K562 (cell line): ENCODE measurements at regions not wholly inside any gene's neighbourhood (a gene's known extent, or its start where the extent isn't known, plus 50 kb on each side); places are given as distances from the start of the nearest gene placed in this dataset.

Source experiments
- ATAC-seq: fragments of 200-7000 bp; cut with Tn5 transposase; 3 replicates; pipeline ENCODE4 v1.9.1; 2020; ENCODE audit warnings: moderate library complexity
- BruUV-seq: library from RNA; stranded (reverse); fragments of 400-500 nt; replicated peaks from 2 replicates; lab custom pipeline; 2021; lab: Mats Ljungman, UMichigan
- CTCF ChIA-PET: fragments of 300-600 bp; formaldehyde crosslinking; extraction: SDS; loops from one replicate; lab custom pipeline; 2021; ENCODE audit warnings: low intra/inter-chr PET ratio; lab: Yijun Ruan, JAX
- POLR2A ChIA-PET: fragments of 300-600, 350-650 bp; sonication (Branson Sonifier 250); formaldehyde crosslinking; extraction: SDS; loops from one replicate; lab custom pipeline; 2021; ENCODE audit warnings: antibody characterized with exemption, inconsistent platforms; lab: Yijun Ruan, JAX
- DNase-seq, 4 experiments: peaks; one replicate each; pipeline versions ENCODE4 v3.0.0 to v3.0.0-alpha.2; 2011 to 2018; ENCODE audit warnings: low spot score in 3 of 4, mixed read lengths in 3 of 4; ENCODE audit errors: extremely low read depth in 1 of 4
- FAIRE-seq: peaks from 2 replicates; lab custom pipeline; 2011; peaks lifted over from hg19 to GRCh38; lab: Jason Lieb, UNC
- H2AFZ ChIP-seq: 2 replicates; pipeline ENCODE4 v1.6.0; 2011; ENCODE audit warnings: low read depth, low read length, control low read depth, inconsistent platforms
- H3K27ac ChIP-seq: fragments of 200-600 bp; 3 replicates; pipeline ENCODE4 v1.8.0; 2011; ENCODE audit warnings: low read depth, mild to moderate bottlenecking, control low read depth, inconsistent platforms, low read length, moderate library complexity, mixed read lengths; ENCODE audit errors: extremely low read depth
- H3K27me3 ChIP-seq, 2 experiments: fragments of 300-600 bp in 1 of 2; 2 replicates in 1 of 2; 3 replicates in 1 of 2; pipeline versions ENCODE4 v1.6.0 to v1.8.0; 2011; ENCODE audit warnings: inconsistent platforms in 2 of 2, low read length in 2 of 2, mild to moderate bottlenecking in 1 of 2, mixed read lengths in 1 of 2, moderate library complexity in 1 of 2; ENCODE audit not compliant: control insufficient read depth in 2 of 2, insufficient read depth in 2 of 2
- H3K36me3 ChIP-seq: fragments of 300-600 bp; 3 replicates; pipeline ENCODE4 v1.8.0; 2011; ENCODE audit warnings: mild to moderate bottlenecking, low read length, inconsistent platforms; ENCODE audit not compliant: control insufficient read depth, insufficient read depth
- H3K4me1 ChIP-seq, 2 experiments: fragments of 200-600 bp in 1 of 2; replicated peaks in 1 of 2; 2 replicates in 1 of 2; 3 replicates in 1 of 2; pipeline versions ENCODE4 v1.5.1 to v1.8.0; 2011; ENCODE audit warnings: inconsistent platforms in 2 of 2, low read length in 2 of 2, mild to moderate bottlenecking in 1 of 2, mixed read lengths in 1 of 2, moderate library complexity in 1 of 2; ENCODE audit not compliant: control insufficient read depth in 2 of 2, insufficient read depth in 2 of 2
- H3K4me2 ChIP-seq: 2 replicates; pipeline ENCODE4 v1.6.1; 2011; ENCODE audit warnings: low read length, control low read depth, inconsistent platforms, mixed read lengths; ENCODE audit not compliant: insufficient read depth
- H3K4me3 ChIP-seq: fragments of 200-600 bp; sonication (generic), shearing (Covaris generic); 2 replicates; pipeline ENCODE4 v1.5.1; 2016; ENCODE audit warnings: control low read depth, inconsistent platforms
- H3K79me2 ChIP-seq: fragments of 200-600 bp; 3 replicates; pipeline ENCODE4 v1.8.0; 2011; ENCODE audit warnings: low read length, inconsistent platforms; ENCODE audit not compliant: control insufficient read depth, insufficient read depth
- H3K9ac ChIP-seq, 2 experiments: 2 replicates each; pipeline versions ENCODE4 v1.6.0 to v1.6.1; 2011; ENCODE audit warnings: low read depth in 2 of 2, low read length in 2 of 2, control low read depth in 1 of 2, inconsistent platforms in 1 of 2, mild to moderate bottlenecking in 1 of 2, mixed read lengths in 1 of 2; ENCODE audit not compliant: insufficient read depth in 1 of 2
- H3K9me1 ChIP-seq: one replicate; pipeline ENCODE4 v1.6.0; 2011; ENCODE audit warnings: inconsistent platforms, mild to moderate bottlenecking, low read length, moderate library complexity; ENCODE audit not compliant: control insufficient read depth, insufficient read depth
- H3K9me3 ChIP-seq: replicated peaks from 2 replicates; pipeline ENCODE4 v1.5.1; 2011; ENCODE audit warnings: low read depth, low read length, inconsistent platforms; ENCODE audit not compliant: control insufficient read depth, insufficient read depth
- H4K20me1 ChIP-seq: replicated peaks from 2 replicates; pipeline ENCODE4 v1.6.1; 2011; ENCODE audit warnings: low read length, inconsistent platforms, mixed read lengths; ENCODE audit not compliant: control insufficient read depth, insufficient read depth
- BRD4 ChIP-seq: fragments of 200-600 bp; sonication (generic); IDR thresholded peaks from 2 replicates; pipeline ENCODE4 v1.6.1; 2017; ENCODE audit warnings: inconsistent platforms
- CC2D1A ChIP-seq: fragments of 450-650 bp; IDR thresholded peaks from 2 replicates; pipeline ENCODE4 v1.6.1; 2017; ENCODE audit warnings: mild to moderate bottlenecking
- GABPB1 ChIP-seq: sonication (generic); formaldehyde crosslinking; IDR thresholded peaks from 2 replicates; pipeline ENCODE4 v1.8.0; 2022; ENCODE audit warnings: mild to moderate bottlenecking, missing genetic modification reagents
- MCM3 ChIP-seq: fragments of 450-650 bp; IDR thresholded peaks from 2 replicates; pipeline ENCODE4 v1.6.1; 2016
- MTA3 ChIP-seq: fragments of 450-650 bp; formaldehyde crosslinking; IDR thresholded peaks from 2 replicates; pipeline ENCODE4 v1.6.1; 2017; ENCODE audit warnings: mild to moderate bottlenecking, borderline replicate concordance
- NR4A1 ChIP-seq, 2 experiments: fragments of 250-450 bp in 1 of 2; fragments of 450-650 bp in 1 of 2; sonication (Bioruptor Pico) in 1 of 2; IDR thresholded peaks; 2 replicates each; pipeline versions ENCODE4 v1.4.0 to v1.6.1; 2016 to 2020; ENCODE audit warnings: mild to moderate bottlenecking in 2 of 2, missing compliant biosample characterization in 1 of 2, missing genetic modification characterization in 1 of 2, moderate library complexity in 1 of 2
- OTX1 ChIP-seq: fragments of 450-650 bp; formaldehyde crosslinking; IDR thresholded peaks from 2 replicates; pipeline ENCODE4 v1.4.0; 2022; ENCODE audit warnings: mild to moderate bottlenecking
- POLR2AphosphoS2 ChIP-seq: IDR thresholded peaks from 2 replicates; pipeline ENCODE4 v1.6.1; 2012; ENCODE audit warnings: low read length, improper control_type of control experiment
- POLR3A ChIP-seq: IDR thresholded peaks from 2 replicates; pipeline ENCODE4 v1.6.1; 2011; ENCODE audit warnings: borderline replicate concordance, mild to moderate bottlenecking, moderate library complexity; ENCODE audit not compliant: insufficient read length, insufficient read depth; ENCODE audit errors: extremely low read depth
- XRCC5 ChIP-seq: fragments of 200-400 bp; formaldehyde crosslinking; IDR thresholded peaks from 2 replicates; pipeline ENCODE4 v1.6.1; 2017; ENCODE audit warnings: low read depth, mild to moderate bottlenecking, low read length
- YBX1 ChIP-seq: fragments of 450-650 bp; IDR thresholded peaks from 2 replicates; pipeline ENCODE4 v1.7.1; 2016; ENCODE audit warnings: mild to moderate bottlenecking
- ZZZ3 ChIP-seq: fragments of 450-650 bp; IDR thresholded peaks from 2 replicates; pipeline ENCODE4 v1.6.1; 2016; ENCODE audit warnings: antibody characterized with exemption, mild to moderate bottlenecking, moderate library complexity
- WGBS: fragments of 100-300 bp; shearing (Covaris generic); methylation state at CpG from one replicate; pipeline ENCODE4 v1.1.6; 2016; ENCODE audit warnings: low coverage, mixed read lengths; ENCODE audit not compliant: insufficient coverage; ENCODE audit errors: missing lambda C conversion rate; 5-methylcytosine and 5-hydroxymethylcytosine counted together
- in situ Hi-C: fragments of 300-500 bp; cut with MboI; formaldehyde crosslinking; loops from 4 replicates; pipeline ENCODE4 v1.15.0; 2018; ENCODE audit warnings: inconsistent platforms, mixed read lengths
- intact Hi-C: fragments of 100-400 bp; cut with micrococcal nuclease; formaldehyde crosslinking; loops from 2 replicates; pipeline ENCODE4 v1.14.2; 2022

DNA sequence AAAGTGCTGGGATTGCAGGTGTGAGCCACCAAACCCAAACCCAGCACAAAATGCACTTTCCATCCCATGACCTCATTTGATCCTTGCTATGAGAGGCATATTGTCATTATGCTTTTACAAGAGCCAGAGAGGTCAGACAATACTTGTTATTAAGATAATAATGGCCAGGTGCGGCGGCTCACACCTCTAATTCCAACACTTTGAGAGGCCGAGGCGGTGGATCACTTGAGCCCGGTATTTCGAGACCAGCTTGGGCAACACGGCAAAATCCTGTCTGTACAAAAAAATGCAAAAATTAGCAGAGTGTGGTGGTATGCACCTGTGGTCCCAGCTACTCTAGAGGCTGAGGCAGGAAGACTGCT lies 55.9 kb upstream of the IL17B start:
- H2AFZ ChIP-seq, result no peak overlapping the region
- H3K9me3 ChIP-seq, result no peaks in the 10 kb centered on the region
- peaks cover 8 to 29% of the 10 kb centered on the region in 2 experiments for H3K4me1 ChIP-seq
- WGBS, result 68% methylated on average over 7 of the region's 7 CpGs
- no peaks in the 10 kb centered on the region for H3K27me3 ChIP-seq
- no peak for ATAC-seq
- CTCF ChIA-PET, result interaction anchor here (0.6 to 2.9 kb wide), 7 partner anchors 50 to 184 kb away, joined by 3 to 15 read pairs (median 8); no protein-coding TSS in a partner anchor
- no peaks in the 10 kb centered on the region for H4K20me1 ChIP-seq
- H3K36me3 ChIP-seq, result no peaks in the 10 kb centered on the region
- in situ Hi-C loops, result no loop called here
- intact Hi-C loops, result no loop called here
- no peak for FAIRE-seq
- H3K27ac ChIP-seq, result no peak overlapping the region
- peaks cover 3% of the 10 kb centered on the region; the same call in 2 of the 3 replicates for H3K79me2 ChIP-seq
- no TSS peak for BruUV-seq
- H3K9me1 ChIP-seq, result no peaks in the 10 kb centered on the region
- no peak for TF ChIP-seq GABPB1
- no peak for TF ChIP-seq MTA3
- no peak for TF ChIP-seq YBX1
- TF ChIP-seq, all 486 proteins: peak for 0
- no peak for DNase-seq
- Histone ChIP-seq H3K4me2 (no peak overlapping the region), H3K9ac (no peak overlapping the region), H3K4me3 (no peak overlapping the region)
- POLR2A ChIA-PET, result interaction anchor here (0.5 kb wide), 1 partner anchor 129 kb away, joined by 3 read pairs; no protein-coding TSS in a partner anchor

DNA sequence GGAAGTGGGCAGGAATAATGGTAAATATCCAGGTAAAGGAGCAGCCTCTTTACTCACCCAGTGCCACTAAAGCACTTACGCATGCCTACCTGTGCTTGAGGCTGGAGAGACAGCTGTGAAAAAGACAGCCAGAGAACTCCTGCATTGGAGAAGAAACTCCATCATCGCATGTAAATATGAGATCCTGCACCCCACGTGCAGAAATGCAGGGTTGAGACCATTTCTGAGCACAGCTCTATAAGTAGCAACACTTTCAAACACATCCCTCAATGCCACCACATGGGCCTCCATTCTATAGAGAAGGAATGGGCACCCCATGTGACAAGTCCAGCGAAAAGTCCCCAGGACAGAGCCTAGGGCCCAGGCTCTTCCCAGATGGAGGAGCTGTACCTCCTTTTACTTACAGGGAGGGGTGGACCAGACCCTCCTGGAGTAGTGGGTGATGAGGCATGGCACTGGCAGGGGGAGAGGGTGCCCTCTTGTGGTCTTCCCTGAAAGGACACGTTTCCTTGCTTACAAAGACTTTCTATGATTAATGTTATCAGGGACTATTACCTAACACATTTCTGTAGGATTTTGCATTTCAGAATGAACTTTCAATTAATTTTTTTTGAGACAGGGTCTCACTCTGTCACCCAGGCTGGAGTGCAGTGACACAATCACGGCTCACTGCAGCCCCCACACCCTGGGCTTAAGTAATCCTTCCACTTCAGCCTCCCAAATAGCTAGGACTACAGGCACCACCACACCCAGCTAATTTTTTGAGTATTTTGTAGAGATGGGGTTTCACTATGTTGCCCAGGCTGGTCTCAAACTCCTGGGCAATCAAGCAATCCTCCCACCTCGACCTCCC lies 55.3 kb upstream of the IL17B start:
- intact Hi-C loops, result loop anchor here (1.0 to 5.0 kb wide), 3 partner anchors 52 to 117 kb away; no protein-coding TSS in a partner anchor
- no peak for TF ChIP-seq MCM3
- peak; percentile 58; the same call in 1 of the 2 replicates for TF ChIP-seq XRCC5
- TF ChIP-seq OTX1 (CRISPR knock-in tag), result no peak
- TF ChIP-seq NR4A1 (CRISPR knock-in tag; IDR thresholded peaks at IDR 0.05), result no peak
- no peak for TF ChIP-seq NR4A1 (tag; IDR thresholded peaks at IDR 0.05)
- no peak for TF ChIP-seq ZZZ3
- 0 out of 2 replicates have a peak, but pooled peaks have one; percentile 24 for TF ChIP-seq CC2D1A
- no peak for TF ChIP-seq POLR2AphosphoS2
- no peak for TF ChIP-seq BRD4
- no peak for TF ChIP-seq POLR3A

More for the DNA sequence above, 55.3 kb upstream of the IL17B start:
- Histone ChIP-seq H3K4me1 (peaks cover 8 to 27% of the 10 kb centered on the region in 2 experiments), H4K20me1 (no peaks in the 10 kb centered on the region), H2AFZ (no peak overlapping the region), H3K79me2 (peaks cover 3% of the 10 kb centered on the region; the same call in 2 of the 3 replicates), H3K9me1 (no peaks in the 10 kb centered on the region), H3K36me3 (no peaks in the 10 kb centered on the region), H3K9ac (no peak overlapping the region), H3K4me2 (no peak overlapping the region), H3K4me3 (no peak overlapping the region), H3K27ac (no peak overlapping the region), H3K9me3 (no peaks in the 10 kb centered on the region), H3K27me3 (no peaks in the 10 kb centered on the region)
- ATAC-seq (peak; percentile 32; the same call in 2 of the 3 replicates), FAIRE-seq (peak; percentile 83), DNase-seq (peak; percentile 76 to 84 (median 81))
- BruUV-seq, result no TSS peak
- CTCF ChIA-PET, result interaction anchor here (0.6 to 2.9 kb wide), 7 partner anchors 49 to 185 kb away, joined by 3 to 15 read pairs (median 8); no protein-coding TSS in a partner anchor
- WGBS, result 14% methylated on average over 7 of the region's 7 CpGs
- in situ Hi-C loops, result no loop called here
- POLR2A ChIA-PET, result interaction anchor here (0.5 to 1.8 kb wide), 5 partner anchors 41 to 139 kb away, joined by 3 to 5 read pairs (median 3); partner anchors contain the start of gene CSNK1A1
